Hematopoietic multipotent progenitor cell treated with erythropoietin and hydrocortisone succinate and interleukin-3 and kit ligand, for 15 days (in vitro differentiated cells): ENCODE measurements at regions not wholly inside any gene's neighbourhood (a gene's known extent, or its start where the extent isn't known, plus 50 kb on each side); places are given as distances from the start of the nearest gene placed in this dataset.
"Not testable (repeated sequence)": the region's sequence is repeated elsewhere in the genome, so short reads cannot be mapped to it uniquely, and the experiment has no call there.

Source experiments
- DNase-seq: peaks from one replicate; pipeline ENCODE4 v3.0.0-alpha.2; 2015; ENCODE audit warnings: low spot score

DNA sequence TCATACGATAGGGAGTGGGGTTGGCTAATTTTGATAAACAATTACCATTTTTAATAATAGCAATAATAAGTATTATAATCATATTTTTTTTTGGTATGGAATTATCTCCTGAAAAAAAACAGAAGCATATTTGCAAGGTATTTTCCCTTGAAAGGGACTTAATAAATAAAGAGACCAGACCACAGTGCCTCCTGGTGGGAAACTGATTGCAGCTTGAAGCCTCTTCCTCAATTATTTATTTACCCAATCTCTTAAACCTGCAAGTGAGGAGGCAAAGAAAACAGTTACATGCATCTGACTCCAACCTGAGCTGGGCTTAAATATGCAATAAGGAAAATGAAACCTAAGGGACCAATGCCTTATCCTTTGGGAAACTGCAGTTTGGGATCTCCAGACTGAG, 388.1 kb upstream of the ACO1 start:
- DNase-seq, result no peak

GRCh38 chr9:32004431-32005076, 379.9 kb upstream of the ACO1 start:
- no peak for DNase-seq

DNA sequence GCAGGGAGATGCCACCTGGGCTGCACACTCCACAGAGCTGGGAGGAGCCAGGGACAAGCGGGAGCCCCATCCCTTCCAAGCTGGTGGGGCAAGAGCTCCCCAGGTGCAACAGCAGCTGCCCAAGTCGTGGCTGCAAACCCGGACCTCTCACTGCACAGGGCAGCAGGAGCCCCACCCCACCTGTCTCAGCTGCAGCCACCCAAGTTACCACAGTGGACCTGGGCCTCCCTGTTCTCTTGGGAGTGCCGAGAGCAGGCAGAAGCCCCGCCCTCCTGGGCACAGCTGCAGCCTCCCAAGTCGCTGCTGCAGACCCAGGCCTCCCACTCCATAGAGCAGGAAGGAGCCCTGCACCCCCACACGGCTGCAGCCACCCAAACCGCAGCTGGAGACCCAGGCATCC, 374.1 kb upstream of the ACO1 start:
- no peak for DNase-seq

DNA sequence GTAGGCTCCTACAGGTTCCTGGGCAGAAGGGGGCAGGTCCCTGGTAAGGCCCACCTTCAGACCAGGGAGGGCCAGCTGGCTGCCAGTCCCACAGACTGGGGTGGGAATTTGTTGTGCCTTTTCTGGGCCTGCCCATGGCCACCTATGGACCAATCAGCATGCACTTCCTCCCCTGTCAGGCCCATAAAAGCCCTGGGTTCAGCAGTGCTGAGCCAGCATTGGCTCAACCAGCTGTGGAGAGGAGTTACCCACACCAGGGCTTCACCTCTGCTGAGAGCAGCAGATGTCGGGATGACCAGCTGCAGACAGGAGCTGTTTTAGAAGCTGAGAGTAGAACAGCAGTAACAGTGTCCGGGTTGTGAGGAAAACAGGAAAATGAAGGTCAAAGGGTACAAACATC, 373.4 kb upstream of the ACO1 start:
- no peak for DNase-seq

DNA sequence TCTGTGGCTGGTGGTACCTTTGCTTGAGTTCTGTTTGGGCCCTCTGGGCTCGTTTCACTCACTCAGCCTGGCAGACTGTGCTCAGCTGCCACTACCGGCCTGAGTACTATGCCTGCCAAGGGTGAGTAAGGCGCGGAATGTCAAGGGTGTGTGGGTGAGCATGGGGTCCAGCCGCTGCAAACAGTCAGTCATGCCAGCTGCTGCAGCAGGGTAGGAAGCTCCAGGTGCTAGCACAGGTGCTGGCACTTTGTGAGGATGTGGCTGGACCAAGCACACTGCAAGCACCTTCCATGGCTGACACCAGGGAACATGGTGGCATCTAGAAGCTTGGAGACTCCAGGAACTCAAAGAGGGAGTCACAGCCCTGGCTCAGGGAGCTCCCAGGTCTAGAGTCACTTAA, 368.6 kb upstream of the ACO1 start:
- DNase-seq, result no peak

DNA sequence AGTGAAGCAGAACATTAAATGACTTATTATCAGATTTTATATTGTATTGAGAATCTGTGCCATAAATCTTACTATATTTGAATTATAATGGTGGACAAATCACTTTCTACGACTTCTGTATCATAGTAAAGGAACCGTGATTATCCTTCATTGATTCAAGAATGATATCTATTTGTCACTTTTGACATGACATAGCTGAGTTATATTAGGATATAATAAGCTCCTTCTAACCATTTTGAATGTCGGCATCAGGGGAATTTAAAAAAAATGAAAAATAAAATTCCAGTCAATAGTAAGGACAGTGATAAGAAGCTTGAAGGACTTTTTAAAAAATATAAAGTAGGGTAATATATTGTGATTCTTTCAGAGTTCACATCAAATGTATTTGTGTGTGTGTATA, 338.9 kb upstream of the ACO1 start:
- DNase-seq, result no peak

DNA sequence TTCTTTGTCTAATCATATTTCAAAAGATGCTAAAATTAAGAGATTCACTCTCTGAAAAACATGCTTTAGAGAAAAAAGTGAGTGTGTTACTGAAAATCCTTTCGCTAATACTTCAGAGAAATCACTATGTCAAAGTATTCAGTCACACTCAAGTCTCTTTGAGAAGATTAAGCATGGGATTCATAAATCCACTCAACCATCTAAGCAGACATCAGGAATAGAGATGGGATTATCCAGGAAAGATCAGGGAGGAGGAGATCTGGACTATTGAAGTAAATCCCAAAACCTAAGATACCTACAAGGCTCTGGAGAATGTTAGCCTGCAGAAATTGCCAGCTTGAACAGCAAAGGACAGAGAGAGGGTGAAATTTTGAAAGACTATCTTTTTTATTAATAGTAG, 317.2 kb upstream of the ACO1 start:
- DNase-seq, result no peak

DNA sequence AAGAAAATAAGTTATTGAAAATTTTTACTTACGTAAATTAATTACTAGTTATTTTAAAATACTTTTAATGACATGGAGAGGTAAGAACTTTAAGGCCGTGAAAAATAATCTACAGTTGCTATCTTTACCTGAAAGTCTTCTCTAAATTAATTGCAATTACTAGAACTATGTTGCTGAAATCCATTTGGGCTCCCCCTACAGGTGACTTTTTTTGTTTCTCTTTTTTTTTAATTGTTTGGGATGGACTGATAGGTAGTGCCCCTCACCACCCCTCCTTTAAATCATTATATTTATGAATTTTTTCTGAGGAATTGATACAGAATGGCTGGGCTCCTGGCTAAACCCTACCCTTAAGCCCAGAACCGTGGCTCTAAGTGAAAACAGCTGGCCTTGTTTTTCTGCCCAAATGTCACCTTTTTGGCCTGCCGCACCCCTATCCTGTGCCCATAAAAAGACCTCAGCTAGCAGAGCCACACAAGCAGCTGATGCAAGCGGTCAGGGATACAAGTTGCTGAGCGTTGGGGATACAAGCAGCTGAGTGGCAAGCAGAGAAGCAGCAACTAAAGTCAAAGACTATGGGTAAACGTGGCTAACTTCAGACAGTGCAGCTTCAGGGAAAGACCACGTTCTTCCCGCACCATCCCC, 315.2 kb upstream of the ACO1 start:
- no peak for DNase-seq

- DNase-seq, result no peak
These were observed 314.5 kb upstream of the ACO1 start for GRCh38 chr9:32069969-32070368.

DNA sequence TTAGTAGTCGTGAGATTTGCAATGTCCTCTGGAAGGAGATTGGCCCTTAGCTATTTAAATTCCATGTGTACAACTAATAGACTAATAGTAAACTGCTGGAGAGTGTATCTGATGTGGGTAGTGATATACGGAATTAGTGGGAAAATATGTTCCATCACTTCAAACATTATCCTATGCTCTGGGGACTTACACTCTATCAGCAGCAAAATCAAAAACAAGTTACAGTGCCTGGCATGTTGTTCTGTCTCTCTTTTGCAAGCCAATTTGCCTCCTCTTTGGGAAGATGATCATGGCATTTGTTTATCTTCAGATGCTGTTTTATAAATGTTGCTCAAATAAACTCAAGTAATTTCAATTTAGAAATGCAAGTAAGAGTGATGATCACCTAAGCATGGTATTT, 311.9 kb upstream of the ACO1 start:
- DNase-seq, result no peak

GRCh38 chr9:32092031-32092430, 292.4 kb upstream of the ACO1 start:
- DNase-seq, result no peak

- no peak for DNase-seq
These were observed 267.2 kb upstream of the ACO1 start for GRCh38 chr9:32117291-32117690.

DNA sequence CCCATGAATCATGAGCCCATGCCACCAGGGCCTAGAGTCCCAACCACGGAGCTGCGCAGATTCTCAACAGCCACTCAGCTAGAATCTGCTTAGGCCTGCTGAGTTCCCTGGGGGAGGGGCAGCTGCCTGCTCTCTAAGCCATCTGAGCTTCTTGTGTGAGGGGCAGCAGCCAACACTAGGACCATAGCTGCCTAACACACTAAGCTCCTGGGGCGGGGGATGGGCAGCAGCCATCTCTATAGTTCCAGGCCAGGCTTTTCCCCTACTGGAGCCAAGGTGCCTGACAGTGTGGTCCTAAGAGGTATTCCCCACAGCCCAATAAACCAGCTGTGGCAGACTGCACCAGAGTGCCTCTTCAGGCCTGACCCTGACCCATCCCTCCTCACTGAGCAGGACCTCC, 255.9 kb upstream of the ACO1 start:
- DNase-seq, result no peak

DNA sequence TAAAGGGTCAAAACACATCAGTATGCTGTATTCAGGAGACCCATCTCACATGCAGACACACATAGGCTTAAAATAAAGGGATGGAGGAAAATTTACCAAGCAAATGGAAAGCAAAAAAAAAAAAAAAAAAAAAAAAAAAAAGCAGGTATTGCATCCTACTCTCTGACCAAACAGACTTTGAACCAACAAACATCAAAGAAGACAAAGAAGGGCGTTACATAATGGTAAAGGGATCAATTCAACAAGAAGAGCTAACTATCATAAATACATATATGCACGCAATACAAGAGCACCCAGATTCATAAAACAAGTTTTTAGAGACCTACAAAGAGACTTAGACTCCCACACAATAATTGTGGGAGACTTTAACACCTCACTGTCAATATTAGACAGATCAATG, 253.7 kb upstream of the ACO1 start:
- DNase-seq, result not testable (repeated sequence)

GRCh38 chr9:32136700-32137339, 247.6 kb upstream of the ACO1 start:
- DNase-seq, result no peak

- DNase-seq, result no peak
These were observed 242.4 kb upstream of the ACO1 start for GRCh38 chr9:32142074-32142473.

DNA sequence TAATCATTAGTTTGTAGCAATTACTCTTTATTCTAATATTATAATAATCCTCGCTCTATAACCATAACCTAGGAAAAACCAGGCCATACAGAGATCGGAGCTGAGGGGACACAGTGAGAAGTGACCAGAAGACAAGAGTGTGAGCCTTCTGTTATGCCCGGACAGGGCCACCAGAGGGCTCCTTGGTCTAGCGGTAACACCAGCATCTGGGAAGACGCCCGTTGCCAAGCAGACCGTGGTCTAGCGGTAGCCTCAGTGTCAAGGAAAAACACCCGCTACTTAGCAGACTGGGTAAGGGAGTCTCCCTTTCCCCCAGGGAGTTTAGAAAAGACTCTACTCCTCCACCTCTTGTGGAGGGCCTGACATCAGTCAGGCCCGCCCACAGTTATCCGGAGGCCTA, 235.9 kb upstream of the ACO1 start:
- not testable (repeated sequence) for DNase-seq

- no peak for DNase-seq
These were observed 223.2 kb upstream of the ACO1 start for GRCh38 chr9:32161209-32161608.

DNA sequence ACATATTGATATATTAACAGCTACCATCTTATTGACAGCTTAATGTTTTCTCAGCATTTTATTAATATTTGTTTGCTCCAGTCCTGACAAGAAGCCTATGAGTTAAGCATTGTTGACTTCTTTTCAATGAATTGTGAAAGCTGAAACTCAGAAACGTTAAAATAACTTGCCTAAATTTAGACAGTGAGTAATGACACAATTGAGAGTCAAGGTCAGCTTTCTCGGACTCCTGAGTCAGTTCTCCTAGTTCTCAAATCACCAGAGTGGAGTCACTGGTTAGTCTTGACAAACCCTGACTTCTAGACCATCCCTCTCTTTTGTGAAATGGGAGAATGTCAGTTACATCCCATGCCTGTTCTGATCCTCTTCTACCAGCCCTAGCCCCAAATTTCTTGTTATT, 222.7 kb upstream of the ACO1 start:
- no peak for DNase-seq

- not testable (repeated sequence) for DNase-seq
These were observed 218.1 kb upstream of the ACO1 start for GRCh38 chr9:32166316-32166715.

DNA sequence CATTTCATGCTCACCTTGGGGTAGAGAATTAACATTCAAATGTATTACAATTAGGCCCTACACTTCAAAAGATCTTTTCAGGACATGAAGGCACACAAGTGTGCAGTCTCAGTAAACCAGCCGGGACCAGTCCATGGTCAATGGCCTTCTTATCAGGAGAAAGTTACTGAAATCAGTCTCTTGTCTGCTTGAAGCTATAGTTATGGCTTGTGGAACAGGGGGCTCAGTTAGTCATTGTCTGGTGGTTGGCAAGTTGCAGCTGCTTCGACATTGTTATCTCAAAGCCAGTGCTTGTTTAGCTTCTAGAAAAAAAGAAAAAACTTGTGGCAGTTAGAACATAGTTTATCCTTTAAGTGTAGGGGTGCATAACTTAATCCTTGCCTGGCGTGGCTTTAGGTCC, 213.1 kb upstream of the ACO1 start:
- no peak for DNase-seq

- DNase-seq, result no peak
These were observed 212.2 kb upstream of the ACO1 start for GRCh38 chr9:32172256-32172655.

DNA sequence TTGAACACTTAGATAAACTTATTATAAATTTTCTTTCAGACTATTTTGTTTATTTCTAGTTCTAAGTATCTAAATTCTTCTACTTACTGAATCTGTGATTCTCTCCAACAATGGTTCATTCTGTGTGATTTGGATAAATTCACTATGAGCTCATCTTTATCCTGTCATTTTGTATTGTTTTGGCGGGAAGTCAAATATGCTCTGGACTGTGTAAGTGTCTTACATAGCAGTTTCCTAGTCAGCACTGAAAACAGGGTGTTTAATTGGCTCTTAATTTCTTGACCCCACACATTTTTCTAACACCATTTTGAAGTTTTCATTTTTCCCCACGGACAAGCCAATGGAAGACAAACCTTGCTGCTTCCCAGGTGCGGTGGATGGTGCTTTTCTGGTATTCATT, 207.0 kb upstream of the ACO1 start:
- no peak for DNase-seq

- DNase-seq, result no peak
These were observed 203.8 kb upstream of the ACO1 start for GRCh38 chr9:32180597-32180996.
